AG09319 (cell line): ENCODE measurements at regions not wholly inside any gene's neighbourhood (a gene's known extent, or its start where the extent isn't known, plus 50 kb on each side); places are given as distances from the start of the nearest gene placed in this dataset.
"Not testable (repeated sequence)": the region's sequence is repeated elsewhere in the genome, so short reads cannot be mapped to it uniquely, and the experiment has no call there.

Experiments
- DNase-seq: peaks from one replicate; pipeline ENCODE4 v3.0.0-alpha.2; 2010; ENCODE audit warnings: low read depth; ENCODE audit errors: extremely low read depth
- TF ChIP-seq, protein P1 (sequence below): IDR thresholded peaks from 2 replicates; pipeline ENCODE4 v1.5.1; 2011; ENCODE audit warnings: low read depth, mild to moderate bottlenecking, inconsistent platforms, low read length, moderate library complexity

DNA sequence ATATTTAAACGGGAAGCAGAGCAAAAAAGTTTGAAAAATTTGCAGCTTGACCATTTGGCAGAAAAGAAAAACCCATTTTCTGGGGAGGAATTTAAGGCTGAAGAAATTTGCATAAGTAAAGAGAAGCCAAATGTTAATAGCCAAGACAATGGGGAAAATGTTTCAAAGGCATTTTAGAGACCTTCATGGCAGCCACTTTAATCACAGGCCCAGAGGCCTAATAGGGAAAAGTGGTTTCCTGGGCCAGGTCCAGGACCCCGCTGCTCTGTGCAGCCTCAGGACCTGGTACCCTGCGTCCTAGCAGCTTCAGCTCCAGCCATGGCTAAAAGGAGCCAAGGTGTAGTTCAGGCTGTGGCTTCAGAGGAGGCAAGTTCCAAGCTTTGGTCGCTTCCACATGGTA, 507.3 kb downstream of the SLCO4C1 start:
- TF ChIP-seq, protein P1, sequence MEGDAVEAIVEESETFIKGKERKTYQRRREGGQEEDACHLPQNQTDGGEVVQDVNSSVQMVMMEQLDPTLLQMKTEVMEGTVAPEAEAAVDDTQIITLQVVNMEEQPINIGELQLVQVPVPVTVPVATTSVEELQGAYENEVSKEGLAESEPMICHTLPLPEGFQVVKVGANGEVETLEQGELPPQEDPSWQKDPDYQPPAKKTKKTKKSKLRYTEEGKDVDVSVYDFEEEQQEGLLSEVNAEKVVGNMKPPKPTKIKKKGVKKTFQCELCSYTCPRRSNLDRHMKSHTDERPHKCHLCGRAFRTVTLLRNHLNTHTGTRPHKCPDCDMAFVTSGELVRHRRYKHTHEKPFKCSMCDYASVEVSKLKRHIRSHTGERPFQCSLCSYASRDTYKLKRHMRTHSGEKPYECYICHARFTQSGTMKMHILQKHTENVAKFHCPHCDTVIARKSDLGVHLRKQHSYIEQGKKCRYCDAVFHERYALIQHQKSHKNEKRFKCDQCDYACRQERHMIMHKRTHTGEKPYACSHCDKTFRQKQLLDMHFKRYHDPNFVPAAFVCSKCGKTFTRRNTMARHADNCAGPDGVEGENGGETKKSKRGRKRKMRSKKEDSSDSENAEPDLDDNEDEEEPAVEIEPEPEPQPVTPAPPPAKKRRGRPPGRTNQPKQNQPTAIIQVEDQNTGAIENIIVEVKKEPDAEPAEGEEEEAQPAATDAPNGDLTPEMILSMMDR: no peak
- DNase-seq: no peak

DNA sequence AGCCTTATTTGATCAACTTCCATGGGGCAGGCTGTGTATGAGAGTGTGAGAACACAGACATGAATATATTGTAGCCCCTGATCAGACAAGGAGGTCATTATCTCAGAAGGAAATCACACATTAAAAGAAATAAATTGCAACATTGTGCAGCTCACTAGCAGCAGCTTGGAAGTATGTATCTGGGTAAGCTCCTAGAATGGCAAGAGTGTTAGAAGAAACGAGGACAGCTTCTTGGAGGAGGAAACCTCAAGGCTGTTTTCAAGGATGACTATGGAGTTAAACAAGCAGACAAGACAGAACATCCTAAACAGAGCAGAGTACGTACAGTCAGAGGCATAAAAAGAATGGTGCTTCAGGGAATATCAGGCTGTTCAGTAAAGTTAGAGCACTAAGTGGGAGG, 511.0 kb downstream of the SLCO4C1 start:
- DNase-seq: no peak
- TF ChIP-seq, protein P1: no peak

DNA sequence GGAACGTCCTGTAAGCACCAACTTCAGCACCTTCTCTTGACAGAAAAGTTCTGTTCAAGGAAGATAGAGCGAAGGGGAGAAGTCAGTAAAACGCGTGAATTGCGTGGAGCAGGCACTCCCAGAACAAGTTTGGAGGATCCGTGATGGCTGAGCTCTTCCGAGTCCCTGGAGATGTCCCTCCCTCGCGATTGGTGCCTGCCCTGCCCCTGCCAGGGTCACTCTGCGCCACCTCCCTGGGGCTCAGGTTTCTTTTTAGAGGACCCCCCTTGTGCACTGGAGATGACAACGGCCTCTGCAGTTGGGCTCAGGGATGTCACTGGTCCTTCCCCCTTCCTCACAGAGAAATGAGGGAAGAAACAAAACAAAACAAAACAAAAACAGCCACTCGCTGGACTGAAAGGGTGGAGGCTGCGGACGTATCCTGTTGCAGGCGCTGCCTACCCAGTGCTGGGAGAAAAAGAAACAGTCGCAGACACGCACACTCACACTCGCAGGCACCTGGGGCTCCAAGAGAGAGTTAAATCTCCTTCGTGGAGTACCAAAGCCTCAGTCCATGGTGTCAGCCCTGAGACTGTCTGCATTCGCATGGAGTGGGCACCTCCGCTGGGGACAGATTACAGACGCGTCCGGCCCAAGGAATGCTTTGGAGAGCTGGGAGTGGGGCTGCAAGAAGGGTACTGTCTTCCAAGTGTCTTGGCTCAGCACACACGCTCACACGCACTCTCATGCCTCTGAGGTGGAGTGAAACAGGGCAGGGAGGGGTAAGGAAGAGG, 512.7 kb downstream of the SLCO4C1 start:
- no peak for DNase-seq
- TF ChIP-seq, protein P1: no peak

- TF ChIP-seq, protein P1: no peak
Observed at GRCh38 chr5:101782352-101783103, 513.6 kb downstream of the SLCO4C1 start.

GRCh38 chr5:101751105-101751504, 545.0 kb downstream of the SLCO4C1 start:
- TF ChIP-seq, protein P1: no peak
- no peak for DNase-seq

More at GRCh38 chr5:101782352-101783103, 513.6 kb downstream of the SLCO4C1 start:
- DNase-seq: no peak

- not testable (repeated sequence) for DNase-seq
Observed at GRCh38 chr5:101743000-101743399, 553.1 kb downstream of the SLCO4C1 start.

DNA sequence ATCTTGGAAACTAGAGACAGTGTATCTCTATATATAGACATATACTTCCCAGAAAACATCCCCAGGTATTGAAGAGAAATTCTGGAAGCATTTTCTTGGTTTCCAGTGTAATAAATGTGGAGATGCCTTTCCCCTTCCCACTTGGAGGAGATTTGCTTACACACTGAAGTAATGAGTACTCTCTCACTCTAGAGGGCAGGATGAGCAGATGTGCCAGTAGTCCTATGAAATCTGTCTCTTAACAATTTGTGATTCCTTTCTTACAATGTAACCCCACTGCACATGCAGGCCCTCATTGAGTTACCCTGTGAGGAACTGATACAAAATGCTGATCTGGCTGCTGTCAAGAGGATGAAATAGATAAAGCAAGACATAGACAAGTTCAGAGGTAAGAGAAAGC, 567.2 kb downstream of the SLCO4C1 start:
- DNase-seq: no peak
- TF ChIP-seq, protein P1: no peak
